H1 (cell line): ENCODE measurements at regions not wholly inside any gene's neighbourhood (a gene's known extent, or its start where the extent isn't known, plus 50 kb on each side); places are given as distances from the start of the nearest gene placed in this dataset.

Experiments
- CTCF ChIA-PET: fragments of 300-600 bp; sonication (Branson Sonifier 250); formaldehyde crosslinking; loops from one replicate; lab custom pipeline; 2021; ENCODE audit not compliant: partially characterized antibody; lab: Charles Lee
- POLR2A ChIA-PET: fragments of 300-600 bp; sonication (Branson Sonifier 250); formaldehyde crosslinking; loops from one replicate; lab custom pipeline; 2021; ENCODE audit warnings: inconsistent platforms; ENCODE audit not compliant: partially characterized antibody; lab: Charles Lee
- DNase-seq, 2 experiments: peaks; one replicate each; pipeline versions ENCODE4 v3.0.0 to v3.0.0-alpha.2; 2010 to 2022; ENCODE audit warnings: low spot score in 2 of 2, low read depth in 1 of 2, mixed read lengths in 1 of 2
- FAIRE-seq: peaks from 2 replicates; lab custom pipeline; 2011; peaks lifted over from hg19 to GRCh38; lab: Jason Lieb, UNC
- H2AFZ ChIP-seq: 2 replicates; pipeline ENCODE4 v1.8.1; 2012; ENCODE audit warnings: low read length, inconsistent platforms
- H2AK5ac ChIP-seq: 2 replicates; pipeline ENCODE4 v1.6.1; 2013; ENCODE audit warnings: low read depth, low read length
- H2BK120ac ChIP-seq: replicated peaks from 2 replicates; pipeline ENCODE3; 2013; ENCODE audit warnings: low read depth, low read length, inconsistent platforms
- H2BK12ac ChIP-seq: 2 replicates; pipeline ENCODE4 v1.6.1; 2013; ENCODE audit warnings: low read depth, low read length
- H2BK15ac ChIP-seq: 2 replicates; pipeline ENCODE4 v1.6.1; 2013; ENCODE audit warnings: low read length
- H2BK20ac ChIP-seq: 2 replicates; pipeline ENCODE4 v1.6.1; 2013; ENCODE audit warnings: low read length
- H2BK5ac ChIP-seq: 2 replicates; pipeline ENCODE4 v1.6.1; 2013; ENCODE audit warnings: low read depth, low read length
- H3K14ac ChIP-seq: 2 replicates; pipeline ENCODE4 v1.6.1; 2013; ENCODE audit warnings: inconsistent platforms; ENCODE audit not compliant: insufficient read length
- H3K18ac ChIP-seq: 2 replicates; pipeline ENCODE4 v1.6.1; 2013; ENCODE audit warnings: low read length; ENCODE audit errors: extremely low read depth
- H3K23ac ChIP-seq: 2 replicates; pipeline ENCODE4 v1.6.1; 2013; ENCODE audit warnings: inconsistent platforms; ENCODE audit not compliant: insufficient read length
- H3K23me2 ChIP-seq: 2 replicates; pipeline ENCODE4 v1.6.1; 2013; ENCODE audit warnings: low read depth, low read length
- H3K27ac ChIP-seq: 2 replicates; pipeline ENCODE4 v1.6.1; 2011; ENCODE audit warnings: low read depth, low read length, inconsistent platforms
- H3K27me3 ChIP-seq, 4 experiments: replicated peaks in 1 of 4; 1 replicate in 1 of 4; 2 replicates in 3 of 4; pipeline versions ENCODE4 v1.6.1 to v1.8.1; 2011 to 2013; ENCODE audit warnings: low read length in 3 of 4, mild to moderate bottlenecking in 3 of 4, inconsistent platforms in 2 of 4, mixed read lengths in 2 of 4, moderate library complexity in 1 of 4; ENCODE audit not compliant: control insufficient read depth in 3 of 4, insufficient read depth in 3 of 4; ENCODE audit errors: extremely low read depth in 1 of 4
- H3K36me3 ChIP-seq, 4 experiments: 2 replicates each; pipeline versions ENCODE4 v1.6.1 to v1.8.1; 2011 to 2013; ENCODE audit warnings: mild to moderate bottlenecking in 4 of 4, low read length in 3 of 4, moderate library complexity in 2 of 4, control low read depth in 1 of 4, inconsistent platforms in 1 of 4; ENCODE audit not compliant: insufficient read depth in 4 of 4, control insufficient read depth in 2 of 4
- H3K4ac ChIP-seq: replicated peaks from 2 replicates; pipeline ENCODE3; 2013; ENCODE audit warnings: low read length, low read depth, mixed read lengths, inconsistent platforms; ENCODE audit not compliant: insufficient read length
- H3K4me1 ChIP-seq, 4 experiments: replicated peaks in 1 of 4; 1 replicate in 1 of 4; 2 replicates in 3 of 4; pipeline versions ENCODE4 v1.6.1 to v1.8.1; 2011 to 2013; ENCODE audit warnings: low read length in 3 of 4, inconsistent platforms in 2 of 4, mixed read lengths in 1 of 4; ENCODE audit not compliant: insufficient read depth in 4 of 4, control insufficient read depth in 3 of 4
- H3K4me2 ChIP-seq, 2 experiments: 2 replicates each; pipeline versions ENCODE4 v1.6.1 to v1.8.1; 2011 to 2013; ENCODE audit warnings: low read depth in 2 of 2, low read length in 2 of 2, control low read depth in 1 of 2, inconsistent platforms in 1 of 2, mild to moderate bottlenecking in 1 of 2; ENCODE audit not compliant: insufficient read depth in 1 of 2
- H3K4me3 ChIP-seq, 4 experiments: fragments of 200-600, 300-600 bp in 1 of 4; sonication (generic), shearing (Covaris generic), sonication (Bioruptor Twin) in 1 of 4; 2 replicates each; pipeline versions ENCODE4 v1.5.1 to v1.8.1; 2011 to 2016; ENCODE audit warnings: low read length in 4 of 4, low read depth in 3 of 4, control low read depth in 2 of 4, inconsistent platforms in 2 of 4, mild to moderate bottlenecking in 2 of 4, mixed read lengths in 1 of 4, moderate library complexity in 1 of 4; ENCODE audit not compliant: insufficient read depth in 2 of 4; ENCODE audit errors: extremely low read depth in 1 of 4
- H3K56ac ChIP-seq: replicated peaks from 2 replicates; pipeline ENCODE3; 2013; ENCODE audit warnings: low read depth, mild to moderate bottlenecking, mixed read lengths, low read length, inconsistent platforms; ENCODE audit not compliant: insufficient read length
- H3K79me1 ChIP-seq: 2 replicates; pipeline ENCODE4 v1.6.1; 2013; ENCODE audit warnings: low read depth, low read length, control low read depth
- H3K79me2 ChIP-seq, 2 experiments: 2 replicates each; pipeline versions ENCODE4 v1.6.1 to v1.8.1; 2012 to 2013; ENCODE audit warnings: low read length in 2 of 2, mild to moderate bottlenecking in 2 of 2, inconsistent platforms in 1 of 2; ENCODE audit not compliant: insufficient read depth in 2 of 2, control insufficient read depth in 1 of 2
- H3K9ac ChIP-seq, 4 experiments: replicated peaks in 1 of 4; 1 replicate in 1 of 4; 2 replicates in 3 of 4; pipeline versions ENCODE4 v1.6.1 to v1.8.1; 2011 to 2013; ENCODE audit warnings: low read depth in 3 of 4, low read length in 3 of 4, control low read depth in 2 of 4, mild to moderate bottlenecking in 2 of 4, moderate library complexity in 2 of 4, inconsistent platforms in 1 of 4; ENCODE audit errors: extremely low read depth in 1 of 4
- H3K9me3 ChIP-seq, 2 experiments: 2 replicates each; pipeline versions ENCODE4 v1.6.1 to v1.8.1; 2012 to 2013; ENCODE audit warnings: mild to moderate bottlenecking in 2 of 2, moderate library complexity in 2 of 2, control low read depth in 1 of 2, inconsistent platforms in 1 of 2, low read depth in 1 of 2, low read length in 1 of 2, mixed read lengths in 1 of 2; ENCODE audit not compliant: insufficient read depth in 2 of 2
- H4K20me1 ChIP-seq, 2 experiments: replicated peaks in 1 of 2; 2 replicates each; pipeline versions ENCODE3 to v1.8.1; 2011 to 2013; ENCODE audit warnings: inconsistent platforms in 2 of 2, low read length in 2 of 2, mild to moderate bottlenecking in 1 of 2; ENCODE audit not compliant: insufficient read depth in 2 of 2, control insufficient read depth in 1 of 2
- H4K5ac ChIP-seq: 2 replicates; pipeline ENCODE4 v1.6.1; 2013; ENCODE audit warnings: low read length, low read depth, mixed read lengths, inconsistent platforms; ENCODE audit not compliant: insufficient read length
- H4K8ac ChIP-seq: 2 replicates; pipeline ENCODE4 v1.8.0; 2013; ENCODE audit warnings: mild to moderate bottlenecking, moderate library complexity, low read length, inconsistent platforms; ENCODE audit not compliant: insufficient read depth; ENCODE audit errors: extremely low read depth
- H4K91ac ChIP-seq: replicated peaks from 2 replicates; pipeline ENCODE3; 2013; ENCODE audit warnings: low read length, mixed read lengths, inconsistent platforms; ENCODE audit not compliant: insufficient read length
- ASH2L ChIP-seq: fragments of 200-600, 300-600 bp; sonication (generic); IDR thresholded peaks from one replicate; pipeline ENCODE4 v1.7.1; 2017; ENCODE audit warnings: low read length
- CHD1 ChIP-seq: IDR thresholded peaks from 2 replicates; pipeline ENCODE4 v1.6.1; 2012; ENCODE audit warnings: low read depth, low read length, improper control_type of control experiment
- CREB1 ChIP-seq: IDR thresholded peaks from 2 replicates; pipeline ENCODE4 v1.6.1; 2012; ENCODE audit warnings: inconsistent platforms
- EP300 ChIP-seq, 2 experiments: IDR thresholded peaks; 1 replicate in 1 of 2; 2 replicates in 1 of 2; pipeline ENCODE4 v1.6.1; 2011 to 2012; ENCODE audit warnings: low read depth in 2 of 2, low read length in 2 of 2, mild to moderate bottlenecking in 2 of 2, borderline replicate concordance in 1 of 2, inconsistent platforms in 1 of 2, moderate library complexity in 1 of 2
- KDM5A ChIP-seq: fragments of 200-600 bp; IDR thresholded peaks from 2 replicates; pipeline ENCODE4 v1.7.1; 2012; ENCODE audit warnings: mild to moderate bottlenecking, low read length, inconsistent platforms, mixed read lengths
- MAFK ChIP-seq: IDR thresholded peaks from 2 replicates; pipeline ENCODE4 v1.6.1; 2012; ENCODE audit warnings: low read depth, mild to moderate bottlenecking, improper control_type of control experiment, low read length
- RAD21 ChIP-seq, 2 experiments: IDR thresholded peaks in 1 of 2; conservative IDR thresholded peaks in 1 of 2; 2 replicates each; pipeline ENCODE4 v1.6.1; 2011; ENCODE audit warnings: low read depth in 2 of 2, low read length in 2 of 2, improper control_type of control experiment in 1 of 2, inconsistent platforms in 1 of 2, mild to moderate bottlenecking in 1 of 2, moderate library complexity in 1 of 2
- SIRT6 ChIP-seq: IDR thresholded peaks from one replicate; pipeline ENCODE4 v1.7.1; 2012; ENCODE audit warnings: low read length, inconsistent platforms
- SUZ12 ChIP-seq: fragments of 200-600 bp; sonication (generic); IDR thresholded peaks from 2 replicates; pipeline ENCODE4 v1.6.1; 2012; ENCODE audit warnings: mild to moderate bottlenecking, inconsistent platforms, low read length, moderate library complexity, mixed read lengths
- TAF7 ChIP-seq: optimal IDR thresholded peaks from 2 replicates; pipeline ENCODE3; 2011; ENCODE audit warnings: low read depth, mild to moderate bottlenecking, inconsistent platforms, low read length, moderate library complexity, borderline replicate concordance
- WGBS, 2 experiments: shearing (Covaris generic) in 1 of 2; methylation state at CpG; one replicate each; pipeline versions ENCODE4 v1.1.6 to v1.1.7; 2013 to 2015; ENCODE audit warnings: low lambda C conversion rate in 2 of 2, mixed read lengths in 2 of 2, inconsistent platforms in 1 of 2, low coverage in 1 of 2, missing lambda C conversion rate in 1 of 2; ENCODE audit not compliant: insufficient replicate concordance in 2 of 2, insufficient coverage in 1 of 2, insufficient read length in 1 of 2; ENCODE audit errors: extremely low coverage in 1 of 2, missing lambda C conversion rate in 1 of 2; 5-methylcytosine and 5-hydroxymethylcytosine counted together
- TF ChIP-seq, protein P1 (sequence below): IDR thresholded peaks from 2 replicates; pipeline ENCODE4 v1.6.1; 2011; ENCODE audit warnings: low read length, improper control_type of control experiment

DNA sequence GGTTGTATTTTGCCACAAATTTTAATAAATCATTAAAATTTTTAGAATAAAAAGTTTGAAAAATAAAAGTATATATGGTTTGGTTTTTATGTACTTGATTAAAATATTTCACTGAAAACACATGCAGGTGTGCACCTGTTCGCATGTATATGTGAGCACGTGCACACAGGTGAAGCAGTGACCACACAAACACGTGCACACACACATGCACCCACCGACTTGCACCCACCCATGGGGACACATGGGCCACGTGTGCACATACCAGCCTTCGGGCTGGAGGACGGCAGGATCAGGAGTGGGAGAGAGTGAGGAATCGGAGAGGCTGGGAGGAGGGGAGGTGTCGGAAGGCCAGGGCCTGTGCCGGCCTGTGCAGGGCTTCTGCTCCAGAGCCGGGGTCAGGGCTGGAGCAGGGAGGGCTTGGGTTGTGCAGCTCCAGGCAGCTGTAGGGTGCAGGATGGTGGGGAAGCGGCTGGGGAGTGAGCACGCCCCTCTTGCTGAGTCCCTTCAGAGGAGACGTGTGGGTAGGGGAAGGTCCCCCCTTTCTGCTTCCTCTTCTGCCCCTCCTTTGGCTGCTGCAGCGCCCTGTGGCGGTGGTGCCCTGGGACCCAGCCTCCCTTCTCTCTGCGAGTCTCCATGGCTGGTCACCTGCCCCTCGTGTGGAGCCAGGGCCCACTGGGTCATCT is 106.9 kb upstream of the HDAC4 start:
- no peak overlapping the region for H3K4me3 ChIP-seq
- FAIRE-seq, result no peak
- H2BK12ac ChIP-seq, result no peak overlapping the region
- H2AK5ac ChIP-seq, result no peak overlapping the region
- no peaks in the 10 kb centered on the region for H3K23me2 ChIP-seq
- H2BK15ac ChIP-seq, result no peak overlapping the region
- no peak for DNase-seq
- ChIA-PET CTCF (interaction anchor here (0.6 kb wide), 1 partner anchor 59 kb away, joined by 3 read pairs; no protein-coding TSS in a partner anchor), POLR2A (no interaction called here)
- no peak overlapping the region for H3K56ac ChIP-seq
- no peak overlapping the region for H3K23ac ChIP-seq
- 87% methylated on average over 17 of the region's 18 CpGs; no CpG with 5 or more reads in 1 of the 2 experiments for WGBS, 2 experiments
- H3K36me3 ChIP-seq, result no peaks in the 10 kb centered on the region
- H3K27me3 ChIP-seq, result no peaks in the 10 kb centered on the region
- H3K27ac ChIP-seq, result no peak overlapping the region
- no peaks in the 10 kb centered on the region for H3K79me2 ChIP-seq
- no peak overlapping the region for H2BK5ac ChIP-seq
- H2BK120ac ChIP-seq, result no peak overlapping the region
- H3K79me1 ChIP-seq, result no peaks in the 10 kb centered on the region
- H3K9me3 ChIP-seq, result no peaks in the 10 kb centered on the region
- TF ChIP-seq SIRT6 (no peak), SUZ12 (no peak), RAD21 (IDR thresholded peaks at IDR 0.05 in 1 of 2, conservative IDR thresholded peaks at IDR 0.05 in 1 of 2; ENCODE audit: low read depth in 2 of 2, low read length in 2 of 2) (no peak), KDM5A (no peak), CHD1 (no peak), EP300 (IDR thresholded peaks at IDR 0.05; ENCODE audit: borderline replicate concordance in 1 of 2, low read depth in 2 of 2, low read length in 2 of 2) (no peak), TAF7 (no peak), MAFK (no peak), CREB1 (no peak), ASH2L (no peak)
- TF ChIP-seq, protein P1, sequence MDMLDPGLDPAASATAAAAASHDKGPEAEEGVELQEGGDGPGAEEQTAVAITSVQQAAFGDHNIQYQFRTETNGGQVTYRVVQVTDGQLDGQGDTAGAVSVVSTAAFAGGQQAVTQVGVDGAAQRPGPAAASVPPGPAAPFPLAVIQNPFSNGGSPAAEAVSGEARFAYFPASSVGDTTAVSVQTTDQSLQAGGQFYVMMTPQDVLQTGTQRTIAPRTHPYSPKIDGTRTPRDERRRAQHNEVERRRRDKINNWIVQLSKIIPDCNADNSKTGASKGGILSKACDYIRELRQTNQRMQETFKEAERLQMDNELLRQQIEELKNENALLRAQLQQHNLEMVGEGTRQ, result no peak
- H3K4me1 ChIP-seq, result peaks cover 0 to 2% (median 0%) of the 10 kb centered on the region in 4 experiments; a peak in 1 of 7 replicates
- no peak overlapping the region for H3K18ac ChIP-seq
- no peak overlapping the region for H4K5ac ChIP-seq
- peak overlapping the region; percentile 4; the same call in 1 of the 2 replicates for H4K8ac ChIP-seq
- H3K9ac ChIP-seq, result no peak overlapping the region
- no peaks in the 10 kb centered on the region for H4K20me1 ChIP-seq
- 0 out of 2 replicates have a peak overlapping the region, but pooled peaks have one; percentile 22 for H2AFZ ChIP-seq
- H3K14ac ChIP-seq, result no peak overlapping the region
- H4K91ac ChIP-seq, result no peak overlapping the region
- no peak overlapping the region for H3K4ac ChIP-seq
- no peak overlapping the region for H2BK20ac ChIP-seq
- no peak overlapping the region for H3K4me2 ChIP-seq
